Neural progenitor cell (in vitro differentiated cells): ENCODE measurements at regions not wholly inside any gene's neighbourhood (a gene's known extent, or its start where the extent isn't known, plus 50 kb on each side); places are given as distances from the start of the nearest gene placed in this dataset.
"Not testable (repeated sequence)": the region's sequence is repeated elsewhere in the genome, so short reads cannot be mapped to it uniquely, and the experiment has no call there.

Experiments used
- CTCF ChIP-seq: fragments of 200-600 bp; sonication (generic); IDR thresholded peaks from 2 replicates; pipeline ENCODE4 v1.5.1; 2017; ENCODE audit warnings: antibody characterized with exemption, mild to moderate bottlenecking
- EZH2 ChIP-seq: fragments of 200-600 bp; sonication (generic); IDR thresholded peaks from 2 replicates; pipeline ENCODE4 v1.6.1; 2017; ENCODE audit warnings: antibody characterized with exemption, mild to moderate bottlenecking, moderate library complexity
- EZH2phosphoT487 ChIP-seq: fragments of 200-600 bp; sonication (generic); IDR thresholded peaks from 2 replicates; pipeline ENCODE4 v1.6.1; 2017; ENCODE audit warnings: antibody characterized with exemption

DNA sequence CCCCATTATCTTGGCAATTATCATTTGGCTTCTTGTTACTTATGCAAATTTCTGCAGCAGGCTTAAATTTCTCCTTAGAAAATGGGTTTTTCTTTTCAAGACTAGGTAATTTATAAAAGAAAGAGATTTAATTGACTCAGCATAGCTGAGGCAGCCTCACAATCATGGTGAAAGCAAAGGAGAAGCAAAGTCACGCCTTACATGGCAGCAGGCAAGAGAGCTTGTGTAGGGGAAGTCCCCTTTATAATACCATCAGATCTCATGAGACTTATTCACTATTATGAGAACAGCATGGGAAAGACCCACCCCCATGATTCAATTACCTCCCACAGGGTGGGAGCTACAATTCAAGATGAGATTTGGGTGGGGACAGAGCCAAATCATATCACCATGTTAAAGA, 158.3 kb upstream of the NRBF2 start:
- not testable (repeated sequence) for TF ChIP-seq CTCF, EZH2, EZH2phosphoT487
